ENCODE measurements at regions not wholly inside any gene's neighbourhood (a gene's known extent, or its start where the extent isn't known, plus 50 kb on each side); places are given as distances from the start of the nearest gene placed in this dataset.

DNA sequence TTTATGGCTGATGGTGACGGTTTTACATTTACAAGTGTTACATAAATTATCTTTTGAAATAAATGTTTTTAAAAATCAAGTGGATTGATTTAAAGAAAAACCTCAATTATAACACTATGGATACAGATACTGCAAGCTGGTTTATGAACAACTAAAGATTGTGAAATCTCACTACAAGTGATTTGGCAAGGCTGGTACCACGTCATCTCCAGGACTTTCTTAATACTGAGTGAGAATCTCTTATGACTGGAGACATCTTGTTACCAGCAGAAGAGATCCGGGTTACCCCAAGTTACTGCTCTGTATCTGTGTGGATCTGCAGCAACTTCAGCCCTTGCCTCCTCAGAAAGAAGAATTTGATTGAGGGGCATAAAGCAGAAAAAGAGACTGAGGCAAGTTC lies 452.9 kb downstream of the MN1 start:
- Histone ChIP-seq H3K4me2 (ENCODE audit: low read length) (no peak overlapping the region), H3K9me3 (ENCODE audit: insufficient read depth, low read length) (no peaks in the 10 kb centered on the region), H3K27me3 (ENCODE audit: low read depth, low read length) (peaks cover 13% of the 10 kb centered on the region; the same call in 1 of the 2 replicates), H3K4me3 (ENCODE audit: low read length) (no peak overlapping the region), H3K4me1 (ENCODE audit: low read length) (no peaks in the 10 kb centered on the region), H3K36me3 (replicated peaks; ENCODE audit: low read depth, low read length) (no peaks in the 10 kb centered on the region), H3K9ac (ENCODE audit: low read length) (no peak overlapping the region), H4K20me1 (ENCODE audit: insufficient read depth, low read length) (no peaks in the 10 kb centered on the region), H3K79me2 (ENCODE audit: low read length) (no peaks in the 10 kb centered on the region), H2AFZ (ENCODE audit: low read depth, low read length) (no peak overlapping the region), H3K27ac (ENCODE audit: low read length) (no peak overlapping the region)
- no peak for TF ChIP-seq EZH2phosphoT487 (IDR thresholded peaks at IDR 0.05; ENCODE audit: low read depth)
- TF ChIP-seq, protein P1, sequence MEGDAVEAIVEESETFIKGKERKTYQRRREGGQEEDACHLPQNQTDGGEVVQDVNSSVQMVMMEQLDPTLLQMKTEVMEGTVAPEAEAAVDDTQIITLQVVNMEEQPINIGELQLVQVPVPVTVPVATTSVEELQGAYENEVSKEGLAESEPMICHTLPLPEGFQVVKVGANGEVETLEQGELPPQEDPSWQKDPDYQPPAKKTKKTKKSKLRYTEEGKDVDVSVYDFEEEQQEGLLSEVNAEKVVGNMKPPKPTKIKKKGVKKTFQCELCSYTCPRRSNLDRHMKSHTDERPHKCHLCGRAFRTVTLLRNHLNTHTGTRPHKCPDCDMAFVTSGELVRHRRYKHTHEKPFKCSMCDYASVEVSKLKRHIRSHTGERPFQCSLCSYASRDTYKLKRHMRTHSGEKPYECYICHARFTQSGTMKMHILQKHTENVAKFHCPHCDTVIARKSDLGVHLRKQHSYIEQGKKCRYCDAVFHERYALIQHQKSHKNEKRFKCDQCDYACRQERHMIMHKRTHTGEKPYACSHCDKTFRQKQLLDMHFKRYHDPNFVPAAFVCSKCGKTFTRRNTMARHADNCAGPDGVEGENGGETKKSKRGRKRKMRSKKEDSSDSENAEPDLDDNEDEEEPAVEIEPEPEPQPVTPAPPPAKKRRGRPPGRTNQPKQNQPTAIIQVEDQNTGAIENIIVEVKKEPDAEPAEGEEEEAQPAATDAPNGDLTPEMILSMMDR (IDR thresholded peaks at IDR 0.05; ENCODE audit: low read depth, low read length): no peak

- H4K20me1 ChIP-seq (ENCODE audit: insufficient read depth, low read length): no peaks in the 10 kb centered on the region
- peaks cover 16% of the 10 kb centered on the region; the same call in 1 of the 2 replicates for H3K27me3 ChIP-seq (ENCODE audit: low read depth, low read length)
- no peaks in the 10 kb centered on the region for H3K79me2 ChIP-seq (ENCODE audit: low read length)
- no peak overlapping the region for H3K4me3 ChIP-seq (ENCODE audit: low read length)
- no peak overlapping the region for H3K27ac ChIP-seq (ENCODE audit: low read length)
- H3K36me3 ChIP-seq (replicated peaks; ENCODE audit: low read depth, low read length): no peaks in the 10 kb centered on the region
- H2AFZ ChIP-seq (ENCODE audit: low read depth, low read length): no peak overlapping the region
- H3K4me1 ChIP-seq (ENCODE audit: low read length): no peaks in the 10 kb centered on the region
- no peak overlapping the region for H3K9ac ChIP-seq (ENCODE audit: low read length)
- H3K4me2 ChIP-seq (ENCODE audit: low read length): no peak overlapping the region
- no peak for TF ChIP-seq EZH2phosphoT487 (IDR thresholded peaks at IDR 0.05; ENCODE audit: low read depth)
- TF ChIP-seq, protein P1 (IDR thresholded peaks at IDR 0.05; ENCODE audit: low read depth, low read length): no peak
- H3K9me3 ChIP-seq (ENCODE audit: insufficient read depth, low read length): no peaks in the 10 kb centered on the region
Measured at GRCh38 chr22:27349456-27349855, 452.1 kb downstream of the MN1 start.

GRCh38 chr22:27350306-27350705 lies 451.2 kb downstream of the MN1 start:
- H3K79me2 ChIP-seq (ENCODE audit: low read length): no peaks in the 10 kb centered on the region
- no peak overlapping the region for H2AFZ ChIP-seq (ENCODE audit: low read depth, low read length)
- no peak overlapping the region for H3K9ac ChIP-seq (ENCODE audit: low read length)
- no peak overlapping the region for H3K4me3 ChIP-seq (ENCODE audit: low read length)
- no peaks in the 10 kb centered on the region for H3K36me3 ChIP-seq (replicated peaks; ENCODE audit: low read depth, low read length)
- no peaks in the 10 kb centered on the region for H3K9me3 ChIP-seq (ENCODE audit: insufficient read depth, low read length)
- H3K4me2 ChIP-seq (ENCODE audit: low read length): no peak overlapping the region
- no peak overlapping the region for H3K27ac ChIP-seq (ENCODE audit: low read length)
- no peaks in the 10 kb centered on the region for H4K20me1 ChIP-seq (ENCODE audit: insufficient read depth, low read length)
- H3K27me3 ChIP-seq (ENCODE audit: low read depth, low read length): peaks cover 16% of the 10 kb centered on the region; the same call in 1 of the 2 replicates
- TF ChIP-seq EZH2phosphoT487 (IDR thresholded peaks at IDR 0.05; ENCODE audit: low read depth): no peak
- TF ChIP-seq, protein P1 (IDR thresholded peaks at IDR 0.05; ENCODE audit: low read depth, low read length): no peak
- no peaks in the 10 kb centered on the region for H3K4me1 ChIP-seq (ENCODE audit: low read length)

GRCh38 chr22:27352426-27352825 lies 449.1 kb downstream of the MN1 start:
- Histone ChIP-seq H3K4me1 (ENCODE audit: low read length) (no peaks in the 10 kb centered on the region), H4K20me1 (ENCODE audit: insufficient read depth, low read length) (no peaks in the 10 kb centered on the region), H2AFZ (ENCODE audit: low read depth, low read length) (no peak overlapping the region), H3K27ac (ENCODE audit: low read length) (no peak overlapping the region), H3K9me3 (ENCODE audit: insufficient read depth, low read length) (peaks cover 11% of the 10 kb centered on the region), H3K4me2 (ENCODE audit: low read length) (no peak overlapping the region), H3K9ac (ENCODE audit: low read length) (no peak overlapping the region), H3K79me2 (ENCODE audit: low read length) (no peaks in the 10 kb centered on the region), H3K36me3 (replicated peaks; ENCODE audit: low read depth, low read length) (no peaks in the 10 kb centered on the region), H3K27me3 (ENCODE audit: low read depth, low read length) (peaks cover 16% of the 10 kb centered on the region; the same call in 1 of the 2 replicates), H3K4me3 (ENCODE audit: low read length) (no peak overlapping the region)
- no peak for TF ChIP-seq EZH2phosphoT487 (IDR thresholded peaks at IDR 0.05; ENCODE audit: low read depth)
- TF ChIP-seq, protein P1 (IDR thresholded peaks at IDR 0.05; ENCODE audit: low read depth, low read length): no peak
